ENCODE measurements at regions not wholly inside any gene's neighbourhood (a gene's known extent, or its start where the extent isn't known, plus 50 kb on each side); places are given as distances from the start of the nearest gene placed in this dataset.
A peak's percentile ranks its signal among the peaks of the same experiment; 100 is the strongest.

DNA sequence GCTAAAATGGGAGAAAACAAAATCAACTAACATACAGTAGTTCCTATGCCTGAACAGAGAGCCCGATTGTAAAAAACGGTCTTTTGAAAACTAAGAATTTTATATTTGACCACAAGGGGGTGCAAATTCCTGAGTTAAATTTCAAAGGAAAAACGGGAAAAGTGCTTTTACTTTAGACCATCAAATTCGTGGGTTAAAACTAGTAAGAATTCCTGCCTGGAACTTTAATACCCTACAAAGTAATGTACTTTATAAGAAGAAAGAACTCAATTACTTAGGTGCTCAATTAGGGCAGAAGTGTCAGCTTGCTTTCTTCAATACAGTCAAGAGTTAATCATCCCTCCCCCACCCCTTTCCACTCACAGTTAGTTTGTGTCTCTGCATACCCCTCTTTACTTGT lies 69.8 kb downstream of the KCNRG start:
- TF ChIP-seq CTCF (IDR thresholded peaks at IDR 0.05) (peak; percentile 77), ZFX (IDR thresholded peaks at IDR 0.05; ENCODE audit: borderline replicate concordance) (no peak)
